HG02571 (cell line): ENCODE measurements at regions not wholly inside any gene's neighbourhood (a gene's known extent, or its start where the extent isn't known, plus 50 kb on each side); places are given as distances from the start of the nearest gene placed in this dataset.

Experiments
- ATAC-seq: cut with Tn5 transposase; IDR thresholded peaks from one replicate; pipeline ENCODE4 v1.9.1; 2021; ENCODE audit warnings: mild to moderate bottlenecking, moderate library complexity; ENCODE audit not compliant: unreplicated experiment

GRCh38 chr14:61193476-61193875, 87.7 kb downstream of the TMEM30B start:
- no peak for ATAC-seq

GRCh38 chr14:61192989-61193388, 88.1 kb downstream of the TMEM30B start:
- no peak for ATAC-seq

- no peak for ATAC-seq
These were observed 89.4 kb downstream of the TMEM30B start for GRCh38 chr14:61191733-61192132.

- ATAC-seq, result no peak
These were observed 90.8 kb downstream of the TMEM30B start for GRCh38 chr14:61190341-61190740.

GRCh38 chr14:61188978-61189808, 91.9 kb downstream of the TMEM30B start:
- no peak for ATAC-seq

- ATAC-seq, result no peak
These were observed 92.9 kb downstream of the TMEM30B start for GRCh38 chr14:61188196-61188595.

GRCh38 chr14:61187196-61187905, 93.8 kb downstream of the TMEM30B start:
- no peak for ATAC-seq

GRCh38 chr14:61186341-61187195, 94.6 kb downstream of the TMEM30B start:
- no peak for ATAC-seq

GRCh38 chr14:61185534-61185933, 95.6 kb downstream of the TMEM30B start:
- ATAC-seq, result no peak

GRCh38 chr14:61184112-61184511, 97.0 kb downstream of the TMEM30B start:
- no peak for ATAC-seq

GRCh38 chr14:61183196-61183885, 97.8 kb downstream of the TMEM30B start:
- no peak for ATAC-seq

- ATAC-seq, result no peak
These were observed 101.2 kb downstream of the TMEM30B start for GRCh38 chr14:61179796-61180398.

- ATAC-seq, result no peak
These were observed 102.0 kb downstream of the TMEM30B start for GRCh38 chr14:61179061-61179690.

- ATAC-seq, result no peak
These were observed 102.7 kb downstream of the TMEM30B start for GRCh38 chr14:61178226-61179060.

GRCh38 chr14:61177279-61178225, 103.6 kb downstream of the TMEM30B start:
- no peak for ATAC-seq

- no peak for ATAC-seq
These were observed 104.5 kb downstream of the TMEM30B start for GRCh38 chr14:61176686-61177085.

- no peak for ATAC-seq
These were observed 106.2 kb downstream of the TMEM30B start for GRCh38 chr14:61174987-61175386.

- no peak for ATAC-seq
These were observed 106.7 kb downstream of the TMEM30B start for GRCh38 chr14:61174441-61174891.
